Astrocyte of the spinal cord (primary cell): ENCODE measurements at regions not wholly inside any gene's neighbourhood (a gene's known extent, or its start where the extent isn't known, plus 50 kb on each side); places are given as distances from the start of the nearest gene placed in this dataset.

Experiments
- DNase-seq: peaks from one replicate; pipeline ENCODE4 v3.0.0; 2011; ENCODE audit warnings: low read depth, low spot score
- H3K4me3 ChIP-seq: 2 replicates; pipeline ENCODE4 v1.5.1; 2011; ENCODE audit warnings: low read depth, mild to moderate bottlenecking, low read length, moderate library complexity
- CTCF ChIP-seq: IDR thresholded peaks from 2 replicates; pipeline ENCODE4 v1.5.1; 2012; ENCODE audit warnings: low read depth, mild to moderate bottlenecking, low read length, inconsistent platforms
- in situ Hi-C: cut with HindIII; loops from 2 replicates; pipeline ENCODE4 v1.10.0; 2017; ENCODE audit warnings: low sequenced_read_pairs

GRCh38 chr13:67758975-67759374 lies 528.8 kb upstream of the PCDH9 start:
- in situ Hi-C loops: no loop called here

GRCh38 chr13:67754012-67754411 lies 523.9 kb upstream of the PCDH9 start:
- H3K4me3 ChIP-seq: no peak overlapping the region
- no peak for DNase-seq
- no peak for TF ChIP-seq CTCF
- in situ Hi-C loops: no loop called here

More at GRCh38 chr13:67758975-67759374, 528.8 kb upstream of the PCDH9 start:
- H3K4me3 ChIP-seq: no peak overlapping the region
- no peak for DNase-seq
- TF ChIP-seq CTCF: no peak

GRCh38 chr13:67752759-67753158 lies 522.6 kb upstream of the PCDH9 start:
- no peak for TF ChIP-seq CTCF
- no peak overlapping the region for H3K4me3 ChIP-seq
- in situ Hi-C loops: no loop called here
- no peak for DNase-seq

GRCh38 chr13:67742478-67742877 lies 512.3 kb upstream of the PCDH9 start:
- no peak for DNase-seq
- in situ Hi-C loops: no loop called here
- no peak for TF ChIP-seq CTCF
- no peak overlapping the region for H3K4me3 ChIP-seq

GRCh38 chr13:67740871-67741535 lies 510.9 kb upstream of the PCDH9 start:
- in situ Hi-C loops: no loop called here
- no peak for DNase-seq
- TF ChIP-seq CTCF: no peak
- no peak overlapping the region for H3K4me3 ChIP-seq

- H3K4me3 ChIP-seq: no peak overlapping the region
- peak; percentile 51 for TF ChIP-seq CTCF
- peak; percentile 95 for DNase-seq
- in situ Hi-C loops: no loop called here
Observed at GRCh38 chr13:67736646-67737420, 506.7 kb upstream of the PCDH9 start.
